ENCODE measurements at regions not wholly inside any gene's neighbourhood (a gene's known extent, or its start where the extent isn't known, plus 50 kb on each side); places are given as distances from the start of the nearest gene placed in this dataset.

DNA sequence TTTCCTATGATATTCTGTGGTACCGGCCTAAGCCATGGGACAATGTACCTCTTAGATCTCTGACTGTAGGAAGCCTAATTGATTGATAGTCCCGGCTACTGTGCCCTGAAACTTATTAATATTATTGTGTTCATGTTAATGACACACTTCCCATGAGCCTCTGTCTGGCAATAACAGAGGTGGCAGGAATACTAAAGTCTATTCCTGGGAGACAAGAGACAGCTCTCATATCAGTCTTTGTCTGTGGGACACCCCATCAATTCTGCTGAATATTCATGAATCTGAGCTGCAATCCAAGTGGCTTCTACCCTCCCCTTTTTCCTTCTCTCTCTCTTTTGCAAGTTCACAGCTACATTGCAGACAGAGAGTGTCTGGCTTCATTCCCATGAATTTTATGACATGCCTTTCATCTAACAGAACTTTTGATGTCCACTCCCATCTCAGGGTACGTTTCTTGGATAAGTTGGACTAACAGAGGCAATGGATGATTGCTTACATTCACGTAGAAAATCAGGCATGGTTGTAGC is 907.5 kb downstream of the ZPLD1 start:
- no peak for DNase-seq (ENCODE audit: low read depth in 2 of 2)

DNA sequence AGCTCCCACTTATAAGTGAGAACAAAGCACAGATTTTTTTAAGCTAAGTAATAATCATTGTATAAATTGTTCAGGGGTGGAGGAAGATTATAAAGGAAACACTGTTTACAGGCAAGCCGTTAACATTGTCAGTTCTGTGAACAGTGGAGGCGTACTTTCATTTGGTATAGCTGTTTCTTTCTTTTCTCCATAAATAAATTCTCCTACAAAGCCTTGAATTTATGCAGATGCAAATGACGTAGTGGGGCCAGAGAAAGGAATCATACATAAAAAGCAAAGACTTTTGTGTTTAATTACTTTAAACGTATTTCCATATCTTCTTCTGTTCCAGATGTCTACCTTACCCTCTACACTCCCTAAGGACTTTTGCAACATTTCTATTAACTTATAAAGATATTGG is 914.9 kb downstream of the ZPLD1 start:
- no peak for DNase-seq (ENCODE audit: low read depth in 2 of 2)

DNA sequence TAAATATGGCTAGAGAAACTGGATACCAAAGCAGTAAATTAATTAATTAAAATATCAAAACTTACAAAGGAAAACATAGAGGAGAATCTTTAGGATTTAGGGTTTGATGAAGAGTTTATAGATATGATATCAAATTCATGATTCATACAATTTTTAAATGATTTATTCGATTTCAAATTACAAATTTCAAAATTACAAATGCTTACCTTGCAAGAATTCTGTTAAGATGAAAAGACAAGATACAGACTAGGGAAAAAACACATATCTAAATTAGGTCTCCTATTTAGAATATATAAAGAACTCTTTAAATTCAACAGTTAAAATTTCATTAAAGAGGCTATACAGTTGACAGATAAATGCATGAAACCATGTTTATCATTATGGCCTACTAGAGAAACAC is 930.7 kb downstream of the ZPLD1 start:
- no peak for DNase-seq (ENCODE audit: low read depth in 2 of 2)

DNA sequence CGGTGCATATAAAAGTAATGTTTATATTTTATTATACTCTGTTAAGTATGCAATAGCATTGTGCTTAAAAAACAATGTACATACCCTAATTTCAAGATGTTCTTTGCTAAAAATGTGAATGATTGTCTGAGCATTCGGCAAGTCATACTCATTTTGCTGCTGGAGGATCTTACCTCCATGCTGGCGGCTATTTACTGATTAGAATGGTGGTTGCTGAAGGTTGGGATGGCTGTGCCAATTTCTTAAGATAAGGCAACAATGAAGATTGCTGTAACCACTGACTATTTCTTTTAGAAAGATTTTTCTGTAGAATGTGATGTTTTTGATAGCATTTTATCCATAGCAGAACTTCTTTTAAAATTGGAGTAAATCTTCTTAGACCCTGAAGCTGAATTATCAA is 932.7 kb downstream of the ZPLD1 start:
- DNase-seq (ENCODE audit: low read depth in 2 of 2), result no peak

GRCh38 chr3:103371411-103371810 is 936.6 kb downstream of the ZPLD1 start:
- no peak for DNase-seq (ENCODE audit: low read depth in 2 of 2)

DNA sequence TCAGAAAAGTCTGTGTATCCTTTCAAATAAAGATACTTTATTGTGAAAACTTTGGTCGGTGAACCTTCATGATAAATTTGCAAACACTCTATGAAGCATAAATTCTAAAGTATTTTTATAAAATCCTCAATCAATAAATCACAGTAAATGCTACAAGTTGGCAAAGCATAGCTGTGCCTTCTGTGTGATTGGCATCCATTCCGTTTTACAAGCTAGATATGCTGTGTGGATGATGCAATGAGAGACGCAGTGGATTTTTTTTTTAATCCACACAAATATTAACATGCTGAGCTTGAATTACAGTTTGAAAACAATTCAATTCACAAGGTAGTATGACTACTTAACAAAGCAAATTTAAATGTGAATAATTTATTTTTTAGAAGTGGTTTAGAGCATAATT is 937.2 kb downstream of the ZPLD1 start:
- no peak for DNase-seq (ENCODE audit: low read depth in 2 of 2)

GRCh38 chr3:103380391-103380790 is 945.6 kb downstream of the ZPLD1 start:
- no peak for DNase-seq (ENCODE audit: low read depth in 2 of 2)

DNA sequence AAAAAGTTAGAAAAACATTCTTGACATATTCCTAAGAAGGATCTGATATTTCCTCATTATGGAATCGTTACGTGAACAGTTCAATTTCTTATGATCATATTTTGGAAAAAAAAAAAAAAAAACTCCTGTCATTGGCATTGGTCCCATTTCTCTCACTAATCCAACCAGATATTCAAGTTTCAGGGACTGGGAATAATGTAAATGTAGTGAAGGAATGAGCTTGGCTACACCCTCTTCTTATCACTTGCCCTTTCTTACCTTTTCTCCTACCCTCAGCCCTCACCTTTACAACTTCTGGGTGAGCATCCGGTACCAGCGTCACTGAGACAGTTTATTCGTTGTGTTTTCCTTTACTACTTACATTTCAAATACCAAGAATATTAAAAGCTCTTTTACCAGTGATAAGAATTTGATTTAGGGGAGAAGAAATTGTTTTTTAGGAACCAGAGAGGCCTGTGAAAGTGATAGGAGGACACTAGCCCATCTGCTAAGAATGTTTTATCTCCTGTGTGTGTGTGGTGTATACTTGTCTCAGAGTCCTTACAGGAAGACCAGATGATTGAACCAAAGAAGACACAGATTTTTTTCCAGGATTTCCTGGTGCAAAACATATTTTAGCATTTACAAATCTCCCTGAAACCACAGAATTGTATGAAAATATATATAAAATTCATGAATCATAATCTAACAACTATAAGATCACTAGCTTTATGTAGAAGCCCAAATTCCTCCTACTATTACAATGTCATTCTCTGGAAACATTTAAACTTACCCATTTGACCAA is 946.7 kb downstream of the ZPLD1 start:
- DNase-seq (ENCODE audit: low read depth in 2 of 2), result no peak

DNA sequence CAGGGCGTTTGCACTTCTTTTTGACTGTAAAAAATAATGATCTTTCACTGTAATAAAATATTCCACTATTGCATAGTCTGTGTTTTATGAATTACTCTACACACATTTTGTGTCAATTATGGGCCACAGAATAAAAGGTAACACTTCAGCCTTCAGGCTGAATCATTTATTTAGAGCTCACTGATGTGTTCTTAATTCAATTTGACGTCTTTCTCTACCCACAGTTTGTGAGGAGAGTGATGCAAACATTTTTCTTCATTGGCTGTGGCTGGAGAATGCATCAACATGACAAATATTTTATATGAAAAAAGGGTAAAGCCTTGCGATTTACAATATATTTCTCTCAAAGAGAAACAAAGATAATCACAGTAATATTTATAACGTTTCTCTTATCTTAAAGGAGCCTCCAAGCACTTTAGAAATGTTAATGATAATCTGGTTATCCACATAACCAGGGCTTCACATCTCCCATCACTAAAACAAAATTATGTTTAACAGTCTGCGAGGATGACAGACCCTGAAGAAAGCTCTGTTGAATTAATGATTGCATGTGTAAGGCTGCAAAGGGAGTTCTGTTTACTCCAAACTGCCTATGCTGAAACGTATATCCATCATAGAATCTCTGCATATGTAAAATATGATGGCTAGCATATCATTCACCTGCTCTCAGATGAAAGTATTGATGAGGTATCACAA is 951.3 kb downstream of the ZPLD1 start:
- DNase-seq (ENCODE audit: low read depth in 2 of 2), result no peak

- no peak for DNase-seq (ENCODE audit: low read depth in 2 of 2)
Measured at GRCh38 chr3:103388214-103388613, 953.4 kb downstream of the ZPLD1 start.

- DNase-seq (ENCODE audit: low read depth in 2 of 2), result no peak
Measured at GRCh38 chr3:103389356-103389755, 954.5 kb downstream of the ZPLD1 start.

DNA sequence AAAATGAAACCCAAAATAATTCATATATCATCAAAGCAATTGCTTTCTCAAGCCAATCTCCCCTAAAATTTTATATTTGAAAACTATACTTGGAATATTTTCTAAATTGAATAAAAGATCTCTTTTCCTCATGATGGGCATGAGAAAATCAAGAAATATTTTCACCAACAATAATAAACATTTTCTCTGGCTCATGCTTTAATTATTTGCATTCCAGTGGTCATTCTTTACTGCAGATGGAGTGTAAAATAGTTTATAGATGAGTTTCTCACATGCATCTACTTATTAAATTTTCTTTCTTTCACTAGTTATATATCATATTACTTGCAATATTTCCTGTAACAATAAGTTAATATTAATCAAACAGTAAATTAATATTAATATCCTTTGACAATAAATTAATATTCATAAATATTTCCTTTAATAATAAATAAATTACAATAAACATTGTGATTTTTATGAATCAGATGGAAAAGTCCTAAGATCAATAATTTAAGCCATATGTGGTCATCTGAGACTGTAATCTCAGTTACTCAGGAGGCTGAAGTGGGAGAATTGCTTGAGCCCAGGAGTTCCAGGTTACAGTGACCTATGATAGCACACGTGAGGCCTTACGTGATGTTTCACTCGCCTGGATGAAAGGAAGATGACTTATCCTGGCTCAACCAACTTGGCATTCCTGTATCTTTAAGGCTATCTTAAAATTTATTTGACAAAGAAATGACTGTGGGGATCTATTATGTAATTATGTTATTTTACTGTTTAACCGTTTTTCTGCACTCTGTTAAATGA is 958.8 kb downstream of the ZPLD1 start:
- no peak for DNase-seq (ENCODE audit: low read depth in 2 of 2)

- no peak for DNase-seq (ENCODE audit: low read depth in 2 of 2)
Measured at GRCh38 chr3:103403191-103403590, 968.4 kb downstream of the ZPLD1 start.

DNA sequence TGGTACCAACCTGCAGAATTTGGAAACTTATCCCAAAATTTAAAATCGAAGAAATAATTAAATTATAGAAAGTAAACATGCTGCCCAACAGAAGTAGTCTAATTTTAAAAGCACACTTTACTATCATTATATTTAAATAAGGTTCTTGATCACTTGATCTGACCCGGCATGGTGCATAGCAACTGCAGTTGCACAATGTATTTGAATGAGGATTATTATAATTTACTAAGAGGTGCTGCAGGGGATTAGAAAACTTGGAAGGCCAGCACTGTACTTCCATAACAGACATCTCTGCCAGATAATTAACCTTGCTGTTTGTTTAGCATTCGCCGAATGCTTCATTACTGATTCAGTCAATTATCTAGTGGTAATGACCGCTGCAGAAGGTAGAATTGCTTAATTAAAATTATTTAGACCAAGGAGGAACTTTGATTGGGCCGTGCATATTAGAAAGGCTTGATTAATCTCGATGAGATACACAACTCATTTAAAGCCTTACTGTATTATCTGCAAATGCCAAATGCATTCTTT is 971.6 kb downstream of the ZPLD1 start:
- no peak for DNase-seq (ENCODE audit: low read depth in 2 of 2)

- no peak for DNase-seq (ENCODE audit: low read depth in 2 of 2)
Measured at GRCh38 chr3:103410231-103410630, 975.4 kb downstream of the ZPLD1 start.

DNA sequence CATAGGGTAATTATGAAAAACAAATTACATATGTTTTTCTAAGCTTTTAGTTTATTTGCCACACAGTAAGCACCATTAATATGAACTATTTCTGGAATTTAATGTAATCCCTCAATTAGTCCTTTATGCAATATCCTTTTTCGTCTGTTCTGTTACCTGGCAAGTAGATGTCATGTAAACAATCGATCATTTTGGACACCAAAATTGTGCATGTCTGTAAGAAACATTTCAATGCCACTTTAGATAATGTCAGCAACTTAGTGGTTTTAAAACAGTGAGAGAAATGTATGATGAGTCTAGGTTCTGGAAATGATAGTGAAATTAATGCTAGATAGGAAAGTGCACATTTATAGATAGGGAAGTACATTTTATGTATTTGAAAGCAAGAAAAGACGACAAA is 986.6 kb downstream of the ZPLD1 start:
- no peak for DNase-seq (ENCODE audit: low read depth in 2 of 2)

GRCh38 chr3:103437883-103438282 is 1003.1 kb downstream of the ZPLD1 start:
- DNase-seq (ENCODE audit: low read depth in 2 of 2), result no peak

GRCh38 chr3:103440539-103441203 is 1005.9 kb downstream of the ZPLD1 start:
- no peak for DNase-seq (ENCODE audit: low read depth in 2 of 2)

DNA sequence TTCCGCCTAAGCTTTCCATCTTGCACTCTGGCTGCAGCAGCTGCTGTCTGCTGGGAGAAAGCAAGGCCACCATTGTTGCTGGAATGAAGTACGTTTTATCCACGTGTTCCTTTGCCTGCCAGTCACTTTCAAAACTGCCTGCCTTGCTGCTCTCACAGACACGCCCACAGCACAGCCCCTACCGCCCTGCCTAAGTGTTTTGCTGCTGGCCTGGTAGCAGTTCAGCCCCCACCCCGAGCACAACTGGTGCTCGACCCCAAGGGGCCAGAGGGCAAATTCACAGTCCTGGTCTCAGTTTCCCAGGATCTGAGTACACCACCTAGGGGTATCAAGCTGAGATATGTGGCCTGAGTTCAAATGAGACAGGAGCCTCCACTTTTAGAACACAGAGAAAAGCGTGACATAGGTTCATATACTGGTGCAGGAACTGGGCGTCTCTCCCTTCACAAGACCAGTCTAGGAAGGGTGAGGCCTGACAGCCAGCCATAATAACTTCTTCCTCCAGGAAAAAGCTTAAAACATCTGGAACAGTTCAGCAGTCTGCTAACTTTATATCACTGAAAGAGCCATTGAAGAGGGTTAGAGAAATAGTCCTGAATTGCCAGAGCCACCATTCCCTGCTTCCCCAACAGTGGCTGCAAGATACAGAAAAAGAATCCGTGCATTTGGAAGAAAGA is 1012.3 kb downstream of the ZPLD1 start:
- no peak for DNase-seq (ENCODE audit: low read depth in 2 of 2)

- no peak for DNase-seq (ENCODE audit: low read depth in 2 of 2)
Measured at GRCh38 chr3:103453152-103453551, 1018.3 kb downstream of the ZPLD1 start.

GRCh38 chr3:103459815-103460214 is 1025.0 kb downstream of the ZPLD1 start:
- DNase-seq (ENCODE audit: low read depth in 2 of 2), result no peak
